Neural cell (in vitro differentiated cells): ENCODE measurements at regions not wholly inside any gene's neighbourhood (a gene's known extent, or its start where the extent isn't known, plus 50 kb on each side); places are given as distances from the start of the nearest gene placed in this dataset.

Source experiments
- CTCF ChIP-seq: fragments of 450-650 bp; IDR thresholded peaks from 2 replicates; pipeline ENCODE4 v1.5.1; 2014; ENCODE audit warnings: antibody characterized with exemption, mild to moderate bottlenecking, moderate library complexity; ENCODE audit not compliant: poor library complexity, severe bottlenecking
- EP300 ChIP-seq: fragments of 450-650 bp; conservative IDR thresholded peaks from 2 replicates; pipeline ENCODE4 v1.6.1; 2014; ENCODE audit warnings: antibody characterized with exemption, mild to moderate bottlenecking, moderate library complexity; ENCODE audit not compliant: poor library complexity, severe bottlenecking
- EZH2 ChIP-seq: fragments of 200-600, 300-800 bp; shearing (Covaris generic), sonication (generic); IDR thresholded peaks from 2 replicates; pipeline ENCODE4 v1.6.1; 2014; ENCODE audit warnings: antibody characterized with exemption, low read length, borderline replicate concordance, mild to moderate bottlenecking; ENCODE audit not compliant: insufficient read depth, poor library complexity, severe bottlenecking
- POLR2AphosphoS5 ChIP-seq: IDR thresholded peaks from 2 replicates; pipeline ENCODE4 v1.6.1; 2012
- REST ChIP-seq: IDR thresholded peaks from 2 replicates; pipeline ENCODE4 v1.6.1; 2012; ENCODE audit warnings: borderline replicate concordance
- SMC3 ChIP-seq: fragments of 450-650 bp; conservative IDR thresholded peaks from 2 replicates; pipeline ENCODE4 v1.6.1; 2014; ENCODE audit warnings: antibody characterized with exemption, mild to moderate bottlenecking, moderate library complexity; ENCODE audit not compliant: poor library complexity

- no peak for TF ChIP-seq CTCF
- TF ChIP-seq POLR2AphosphoS5, result no peak
- TF ChIP-seq EZH2, result no peak
- TF ChIP-seq EP300, result no peak
- no peak for TF ChIP-seq SMC3
- no peak for TF ChIP-seq REST
These were observed 228.5 kb upstream of the AJAP1 start for GRCh38 chr1:4425892-4426291.
